ENCODE measurements at regions not wholly inside any gene's neighbourhood (a gene's known extent, or its start where the extent isn't known, plus 50 kb on each side); places are given as distances from the start of the nearest gene placed in this dataset.

DNA sequence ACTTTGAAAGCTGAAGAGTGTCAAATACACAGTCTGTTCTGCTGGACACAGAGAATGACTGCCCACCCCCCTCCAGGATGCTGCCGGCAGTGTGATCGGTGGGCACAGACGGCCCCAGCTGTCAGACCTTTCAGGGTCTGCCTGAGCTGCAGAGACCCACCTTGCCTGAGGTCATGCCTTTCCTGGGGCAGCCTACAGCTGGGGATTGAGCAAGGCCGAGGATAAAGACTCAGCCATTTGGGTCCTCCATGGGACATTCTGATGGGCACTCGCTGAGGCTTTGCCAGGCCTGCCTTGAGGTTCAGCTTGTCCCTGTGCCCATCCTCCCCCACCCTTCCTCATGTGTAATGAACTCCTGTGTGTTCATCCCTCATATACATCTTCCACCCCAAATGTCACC, 102.3 kb upstream of the SMAD3 start:
- no peaks in the 10 kb centered on the region for H3K9me3 ChIP-seq (ENCODE audit: low read length)
- no peaks in the 10 kb centered on the region for H3K4me1 ChIP-seq (ENCODE audit: insufficient read depth, low read length, severe bottlenecking)
- TF ChIP-seq, protein P1, sequence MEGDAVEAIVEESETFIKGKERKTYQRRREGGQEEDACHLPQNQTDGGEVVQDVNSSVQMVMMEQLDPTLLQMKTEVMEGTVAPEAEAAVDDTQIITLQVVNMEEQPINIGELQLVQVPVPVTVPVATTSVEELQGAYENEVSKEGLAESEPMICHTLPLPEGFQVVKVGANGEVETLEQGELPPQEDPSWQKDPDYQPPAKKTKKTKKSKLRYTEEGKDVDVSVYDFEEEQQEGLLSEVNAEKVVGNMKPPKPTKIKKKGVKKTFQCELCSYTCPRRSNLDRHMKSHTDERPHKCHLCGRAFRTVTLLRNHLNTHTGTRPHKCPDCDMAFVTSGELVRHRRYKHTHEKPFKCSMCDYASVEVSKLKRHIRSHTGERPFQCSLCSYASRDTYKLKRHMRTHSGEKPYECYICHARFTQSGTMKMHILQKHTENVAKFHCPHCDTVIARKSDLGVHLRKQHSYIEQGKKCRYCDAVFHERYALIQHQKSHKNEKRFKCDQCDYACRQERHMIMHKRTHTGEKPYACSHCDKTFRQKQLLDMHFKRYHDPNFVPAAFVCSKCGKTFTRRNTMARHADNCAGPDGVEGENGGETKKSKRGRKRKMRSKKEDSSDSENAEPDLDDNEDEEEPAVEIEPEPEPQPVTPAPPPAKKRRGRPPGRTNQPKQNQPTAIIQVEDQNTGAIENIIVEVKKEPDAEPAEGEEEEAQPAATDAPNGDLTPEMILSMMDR (IDR thresholded peaks at IDR 0.05; ENCODE audit: low read length) = no peak
- no peak for TF ChIP-seq EZH2 (IDR thresholded peaks at IDR 0.05; ENCODE audit: borderline replicate concordance, low read length)
- H2AFZ ChIP-seq (ENCODE audit: low read length) = no peak overlapping the region
- H3F3A ChIP-seq (ENCODE audit: insufficient read depth, low read length) = no peaks in the 10 kb centered on the region
- H3K27me3 ChIP-seq (ENCODE audit: insufficient read depth, low read length) = no peaks in the 10 kb centered on the region
- no peaks in the 10 kb centered on the region for H4K20me1 ChIP-seq (ENCODE audit: insufficient read depth, low read length)
- no peaks in the 10 kb centered on the region for H3K36me3 ChIP-seq (ENCODE audit: insufficient read depth, low read length)
- no peak overlapping the region for H3K27ac ChIP-seq (ENCODE audit: low read depth, low read length, poor library complexity, severe bottlenecking)
- H3K9ac ChIP-seq (ENCODE audit: low read length) = no peak overlapping the region
- H3K4me3 ChIP-seq (ENCODE audit: low read depth, low read length, poor library complexity, severe bottlenecking) = no peak overlapping the region
- no peaks in the 10 kb centered on the region for H3K79me2 ChIP-seq (ENCODE audit: insufficient read depth, low read length)
- H3K9me2 ChIP-seq (ENCODE audit: low read depth, low read length) = no peaks in the 10 kb centered on the region
- H3K4me2 ChIP-seq (ENCODE audit: low read length) = no peak overlapping the region

DNA sequence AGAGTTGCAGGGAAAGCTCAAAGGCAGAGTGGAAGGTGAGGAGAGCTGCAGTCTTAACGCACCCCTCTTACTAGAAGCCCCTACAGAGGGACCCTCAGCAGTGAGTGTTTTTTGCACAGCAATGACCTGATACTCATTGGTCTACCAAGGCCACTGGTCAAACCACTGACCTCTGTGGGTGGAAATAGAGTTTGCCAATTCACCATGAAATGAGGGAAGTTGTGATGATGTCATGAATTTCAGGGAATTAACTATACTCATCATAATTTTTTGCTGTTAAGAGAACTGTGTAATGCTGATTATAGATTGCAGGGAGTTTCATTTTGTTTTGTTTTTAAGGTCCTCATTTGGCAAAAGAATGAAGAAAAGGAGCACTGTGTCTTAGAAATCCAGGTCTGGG, 101.7 kb upstream of the SMAD3 start:
- Histone ChIP-seq H3K79me2 (ENCODE audit: insufficient read depth, low read length) (no peaks in the 10 kb centered on the region), H4K20me1 (ENCODE audit: insufficient read depth, low read length) (no peaks in the 10 kb centered on the region), H3K27ac (ENCODE audit: low read depth, low read length, poor library complexity, severe bottlenecking) (no peak overlapping the region), H3K4me3 (ENCODE audit: low read depth, low read length, poor library complexity, severe bottlenecking) (no peak overlapping the region), H3K27me3 (ENCODE audit: insufficient read depth, low read length) (no peaks in the 10 kb centered on the region), H3F3A (ENCODE audit: insufficient read depth, low read length) (no peaks in the 10 kb centered on the region), H2AFZ (ENCODE audit: low read length) (no peak overlapping the region), H3K4me1 (ENCODE audit: insufficient read depth, low read length, severe bottlenecking) (no peaks in the 10 kb centered on the region), H3K36me3 (ENCODE audit: insufficient read depth, low read length) (no peaks in the 10 kb centered on the region), H3K9ac (ENCODE audit: low read length) (no peak overlapping the region), H3K4me2 (ENCODE audit: low read length) (no peak overlapping the region), H3K9me2 (ENCODE audit: low read depth, low read length) (no peaks in the 10 kb centered on the region), H3K9me3 (ENCODE audit: low read length) (no peaks in the 10 kb centered on the region)
- TF ChIP-seq, protein P1 (IDR thresholded peaks at IDR 0.05; ENCODE audit: low read length) = no peak
- no peak for TF ChIP-seq EZH2 (IDR thresholded peaks at IDR 0.05; ENCODE audit: borderline replicate concordance, low read length)

DNA sequence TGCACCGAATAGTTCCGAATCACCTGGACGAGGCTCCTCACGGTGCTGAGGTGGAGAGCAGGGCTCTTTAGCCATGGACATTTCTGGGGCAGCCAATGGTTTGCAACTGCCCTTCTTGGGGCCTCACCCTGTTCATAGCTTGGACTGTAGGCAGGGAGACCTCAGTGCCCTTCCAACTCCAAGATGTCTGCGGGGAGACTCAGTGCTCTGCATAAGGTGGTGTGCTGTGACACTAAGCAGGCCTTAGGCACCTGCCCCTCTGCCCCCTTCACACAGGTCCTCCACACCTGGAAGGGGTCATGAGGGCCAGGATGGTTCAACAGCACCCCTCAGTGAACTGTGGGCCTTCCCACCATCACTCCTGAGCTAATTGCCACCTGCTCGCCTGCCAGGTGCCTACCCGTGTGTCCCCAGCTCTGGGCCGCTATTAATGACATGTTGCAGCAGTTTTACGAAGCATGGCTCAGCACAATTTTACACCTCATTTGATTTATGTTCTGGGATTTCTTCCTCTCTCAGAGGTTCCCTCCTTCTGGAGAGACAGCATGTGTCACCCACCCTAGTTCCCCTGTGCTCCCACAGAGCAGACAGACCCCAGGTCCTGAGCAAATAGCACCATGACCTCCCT, 101.2 kb upstream of the SMAD3 start:
- Histone ChIP-seq H3K27ac (ENCODE audit: low read depth, low read length, poor library complexity, severe bottlenecking) (no peak overlapping the region), H3K9me3 (ENCODE audit: low read length) (no peaks in the 10 kb centered on the region), H4K20me1 (ENCODE audit: insufficient read depth, low read length) (no peaks in the 10 kb centered on the region), H2AFZ (ENCODE audit: low read length) (no peak overlapping the region), H3F3A (ENCODE audit: insufficient read depth, low read length) (no peaks in the 10 kb centered on the region), H3K9ac (ENCODE audit: low read length) (no peak overlapping the region), H3K27me3 (ENCODE audit: insufficient read depth, low read length) (0 out of 2 replicates have a peak, but pooled peaks cover 2% of the 10 kb centered on the region), H3K4me3 (ENCODE audit: low read depth, low read length, poor library complexity, severe bottlenecking) (no peak overlapping the region), H3K4me2 (ENCODE audit: low read length) (no peak overlapping the region), H3K9me2 (ENCODE audit: low read depth, low read length) (no peaks in the 10 kb centered on the region), H3K36me3 (ENCODE audit: insufficient read depth, low read length) (no peaks in the 10 kb centered on the region), H3K79me2 (ENCODE audit: insufficient read depth, low read length) (no peaks in the 10 kb centered on the region), H3K4me1 (ENCODE audit: insufficient read depth, low read length, severe bottlenecking) (no peaks in the 10 kb centered on the region)
- no peak for TF ChIP-seq EZH2 (IDR thresholded peaks at IDR 0.05; ENCODE audit: borderline replicate concordance, low read length)
- TF ChIP-seq, protein P1 (IDR thresholded peaks at IDR 0.05; ENCODE audit: low read length) = no peak
